ENCODE measurements at regions not wholly inside any gene's neighbourhood (a gene's known extent, or its start where the extent isn't known, plus 50 kb on each side); places are given as distances from the start of the nearest gene placed in this dataset.

DNA sequence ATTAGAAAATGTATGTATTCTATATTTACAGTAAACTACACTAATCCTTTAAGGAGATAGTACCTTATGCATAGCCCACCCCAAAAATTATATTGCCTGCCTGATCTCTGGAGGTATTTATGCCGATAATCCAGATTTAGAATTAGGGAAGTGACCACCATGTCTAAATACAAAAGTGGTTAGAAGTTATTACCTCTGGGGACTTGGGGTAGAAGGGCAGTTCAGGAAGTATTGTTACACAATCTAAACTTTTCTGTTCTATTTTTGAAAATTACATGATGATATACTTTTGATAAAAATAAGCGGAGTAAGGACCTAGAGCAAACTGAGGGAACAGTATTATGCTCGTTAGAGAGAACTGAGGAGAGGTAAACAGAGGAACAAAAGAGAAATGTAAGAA, 90.5 kb upstream of the ZP4 start:
- H3K4me3 ChIP-seq (ENCODE audit: low read depth, low read length) = no peak overlapping the region
- no peak for DNase-seq (ENCODE audit: low read depth)
- TF ChIP-seq, protein P1, sequence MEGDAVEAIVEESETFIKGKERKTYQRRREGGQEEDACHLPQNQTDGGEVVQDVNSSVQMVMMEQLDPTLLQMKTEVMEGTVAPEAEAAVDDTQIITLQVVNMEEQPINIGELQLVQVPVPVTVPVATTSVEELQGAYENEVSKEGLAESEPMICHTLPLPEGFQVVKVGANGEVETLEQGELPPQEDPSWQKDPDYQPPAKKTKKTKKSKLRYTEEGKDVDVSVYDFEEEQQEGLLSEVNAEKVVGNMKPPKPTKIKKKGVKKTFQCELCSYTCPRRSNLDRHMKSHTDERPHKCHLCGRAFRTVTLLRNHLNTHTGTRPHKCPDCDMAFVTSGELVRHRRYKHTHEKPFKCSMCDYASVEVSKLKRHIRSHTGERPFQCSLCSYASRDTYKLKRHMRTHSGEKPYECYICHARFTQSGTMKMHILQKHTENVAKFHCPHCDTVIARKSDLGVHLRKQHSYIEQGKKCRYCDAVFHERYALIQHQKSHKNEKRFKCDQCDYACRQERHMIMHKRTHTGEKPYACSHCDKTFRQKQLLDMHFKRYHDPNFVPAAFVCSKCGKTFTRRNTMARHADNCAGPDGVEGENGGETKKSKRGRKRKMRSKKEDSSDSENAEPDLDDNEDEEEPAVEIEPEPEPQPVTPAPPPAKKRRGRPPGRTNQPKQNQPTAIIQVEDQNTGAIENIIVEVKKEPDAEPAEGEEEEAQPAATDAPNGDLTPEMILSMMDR (IDR thresholded peaks at IDR 0.05; ENCODE audit: insufficient read depth, low read depth, low read length) = no peak

DNA sequence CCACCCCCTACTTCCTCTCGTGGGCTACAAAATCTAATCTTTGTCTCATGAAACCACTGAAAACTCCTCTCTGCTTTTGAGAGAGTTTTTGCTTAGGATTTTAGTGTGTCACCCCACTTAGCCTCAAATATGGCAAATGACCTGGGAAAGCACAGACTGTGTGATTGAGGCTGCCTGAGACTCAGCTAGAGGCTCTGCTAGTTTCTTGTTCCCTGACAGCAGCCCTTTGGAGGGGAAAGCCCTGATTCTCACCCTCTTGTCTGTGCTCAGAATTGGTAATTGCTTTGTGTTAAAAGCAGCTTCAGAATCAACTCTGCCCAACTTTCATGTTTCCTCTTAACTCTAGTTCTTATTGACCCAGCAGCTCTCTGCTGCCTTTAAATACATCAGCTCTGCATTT, 85.6 kb upstream of the ZP4 start:
- DNase-seq (ENCODE audit: low read depth) = no peak
- TF ChIP-seq, protein P1 (IDR thresholded peaks at IDR 0.05; ENCODE audit: insufficient read depth, low read depth, low read length) = no peak
- H3K4me3 ChIP-seq (ENCODE audit: low read depth, low read length) = no peak overlapping the region

DNA sequence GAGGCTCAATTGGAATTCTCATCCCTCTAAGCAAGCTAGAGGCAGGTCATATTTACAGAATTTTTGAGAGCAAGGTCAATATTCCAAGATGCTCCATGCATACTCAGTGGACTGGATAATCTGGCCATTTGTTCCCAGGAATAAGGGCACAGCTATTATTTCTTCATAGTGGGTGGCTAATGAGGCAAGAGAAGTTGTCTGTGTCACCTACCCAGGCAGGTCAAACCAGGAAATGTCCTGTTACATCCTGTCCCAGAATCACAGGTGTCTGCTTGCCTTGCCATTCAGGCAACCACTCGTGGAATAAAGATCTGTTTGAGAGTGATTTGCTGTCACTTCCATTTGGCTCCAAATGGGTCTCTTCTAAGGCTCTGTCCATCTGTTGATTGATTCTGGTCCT, 85.2 kb upstream of the ZP4 start:
- H3K4me3 ChIP-seq (ENCODE audit: low read depth, low read length) = no peak overlapping the region
- TF ChIP-seq, protein P1 (IDR thresholded peaks at IDR 0.05; ENCODE audit: insufficient read depth, low read depth, low read length) = no peak
- no peak for DNase-seq (ENCODE audit: low read depth)

DNA sequence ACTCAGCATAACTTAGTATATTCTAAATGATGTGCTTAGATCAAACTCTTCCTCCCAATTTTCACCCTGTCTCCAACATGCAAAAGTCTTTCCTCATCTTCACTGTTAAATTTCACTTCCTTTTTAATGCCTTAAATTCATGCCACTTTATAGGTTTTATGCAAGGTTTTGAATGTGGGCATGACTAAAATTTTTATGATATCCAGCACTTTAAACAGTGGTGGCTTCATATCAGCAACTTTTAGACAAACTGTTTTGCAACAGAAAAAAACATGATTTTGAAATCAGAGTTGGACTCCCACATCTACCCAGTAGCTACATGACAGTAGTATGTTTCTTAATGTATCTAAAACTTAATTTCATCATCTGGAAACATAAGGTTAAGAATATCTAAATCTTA, 84.7 kb upstream of the ZP4 start:
- DNase-seq (ENCODE audit: low read depth) = no peak
- TF ChIP-seq, protein P1 (IDR thresholded peaks at IDR 0.05; ENCODE audit: insufficient read depth, low read depth, low read length) = no peak
- H3K4me3 ChIP-seq (ENCODE audit: low read depth, low read length) = no peak overlapping the region

DNA sequence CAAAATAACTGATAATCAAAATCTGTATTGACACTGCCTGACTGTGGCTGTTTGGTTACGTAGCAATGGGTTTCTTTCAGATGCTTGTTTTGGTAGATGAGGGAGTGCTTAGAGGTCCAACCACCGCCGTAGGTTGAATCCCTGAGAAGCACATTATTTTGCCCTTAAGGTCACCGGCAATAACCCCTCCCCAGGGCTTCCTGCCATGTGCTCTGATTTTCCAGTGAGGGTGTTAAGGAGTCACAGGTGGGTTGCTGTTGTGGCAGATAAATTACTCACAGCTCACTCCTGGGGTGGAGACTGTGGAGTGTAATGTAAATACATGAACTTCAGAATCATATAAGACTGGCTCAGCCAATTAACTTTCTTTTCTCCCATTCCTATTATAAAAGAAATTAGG, 81.5 kb upstream of the ZP4 start:
- no peak for DNase-seq (ENCODE audit: low read depth)
- TF ChIP-seq, protein P1 (IDR thresholded peaks at IDR 0.05; ENCODE audit: insufficient read depth, low read depth, low read length) = no peak

DNA sequence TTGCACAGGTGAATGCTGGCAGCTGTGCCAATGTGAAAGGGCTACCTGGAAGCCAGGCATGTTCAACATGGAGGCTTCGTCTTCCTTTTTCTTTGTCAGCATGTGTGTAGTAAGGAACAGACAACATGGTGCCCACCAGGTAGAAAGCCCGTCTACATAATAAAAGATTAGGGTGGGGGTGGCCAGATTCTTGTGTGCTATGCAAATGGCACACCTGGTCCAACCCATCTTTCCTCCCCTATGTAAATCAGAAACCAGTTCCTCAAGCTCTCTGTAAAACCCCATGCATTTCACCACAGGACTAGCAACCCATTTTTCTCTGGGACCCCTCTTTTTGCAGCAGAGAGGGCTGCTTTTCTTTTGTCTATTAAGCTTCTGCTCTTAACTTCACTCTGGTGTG, 72.3 kb upstream of the ZP4 start:
- TF ChIP-seq, protein P1 (IDR thresholded peaks at IDR 0.05; ENCODE audit: insufficient read depth, low read depth, low read length) = no peak
- no peak for DNase-seq (ENCODE audit: low read depth)
- no peak overlapping the region for H3K4me3 ChIP-seq (ENCODE audit: low read depth, low read length)

More for the DNA sequence above, 81.5 kb upstream of the ZP4 start:
- H3K4me3 ChIP-seq (ENCODE audit: low read depth, low read length) = no peak overlapping the region

DNA sequence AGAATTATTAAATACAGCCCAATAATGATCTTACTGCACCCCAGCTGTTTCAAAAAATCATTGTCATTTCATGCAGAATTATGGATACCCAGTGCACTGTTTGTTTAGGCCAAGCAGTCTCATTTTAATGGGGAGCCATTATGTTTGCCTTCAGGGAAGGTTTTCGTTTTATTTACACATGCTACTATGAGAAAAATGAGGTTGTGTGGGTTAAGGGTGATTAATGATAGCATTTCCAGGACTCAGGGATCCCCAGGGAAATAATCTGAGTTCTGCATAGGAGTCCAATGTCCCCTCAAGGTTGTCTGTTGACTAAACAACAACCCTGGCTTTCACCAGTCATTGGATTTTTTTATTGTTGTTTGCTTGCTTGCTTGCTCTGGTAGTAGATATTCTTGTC, 71.0 kb upstream of the ZP4 start:
- TF ChIP-seq, protein P1 (IDR thresholded peaks at IDR 0.05; ENCODE audit: insufficient read depth, low read depth, low read length) = no peak

More for the DNA sequence above, 71.0 kb upstream of the ZP4 start:
- no peak overlapping the region for H3K4me3 ChIP-seq (ENCODE audit: low read depth, low read length)
- no peak for DNase-seq (ENCODE audit: low read depth)
